NCI-H510A (cell line): ENCODE measurements at regions not wholly inside any gene's neighbourhood (a gene's known extent, or its start where the extent isn't known, plus 50 kb on each side); places are given as distances from the start of the nearest gene placed in this dataset.

Source experiments
- DNase-seq: peaks from one replicate; lab custom pipeline; 2025; lab: John Stamatoyannopoulos, UW

DNA sequence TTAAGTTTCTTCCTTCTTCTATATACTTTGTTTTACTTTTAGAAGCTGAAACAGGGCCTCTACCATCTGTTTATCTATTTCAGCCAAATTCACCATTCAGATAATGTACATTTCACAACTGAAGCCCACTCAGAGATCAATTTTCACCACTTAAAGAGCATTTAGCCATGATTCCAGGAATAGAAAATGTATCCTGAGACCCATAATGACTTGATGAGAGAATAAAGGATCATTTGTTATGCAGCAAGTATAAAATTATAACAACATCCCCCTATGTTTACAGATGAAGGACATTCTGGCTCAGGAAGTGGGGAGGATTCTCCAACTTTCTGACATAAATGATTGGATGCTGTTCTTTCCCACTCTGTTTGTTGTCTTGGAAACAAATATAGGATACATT, 962.1 kb upstream of the EEF2KMT start:
- DNase-seq, result no peak

DNA sequence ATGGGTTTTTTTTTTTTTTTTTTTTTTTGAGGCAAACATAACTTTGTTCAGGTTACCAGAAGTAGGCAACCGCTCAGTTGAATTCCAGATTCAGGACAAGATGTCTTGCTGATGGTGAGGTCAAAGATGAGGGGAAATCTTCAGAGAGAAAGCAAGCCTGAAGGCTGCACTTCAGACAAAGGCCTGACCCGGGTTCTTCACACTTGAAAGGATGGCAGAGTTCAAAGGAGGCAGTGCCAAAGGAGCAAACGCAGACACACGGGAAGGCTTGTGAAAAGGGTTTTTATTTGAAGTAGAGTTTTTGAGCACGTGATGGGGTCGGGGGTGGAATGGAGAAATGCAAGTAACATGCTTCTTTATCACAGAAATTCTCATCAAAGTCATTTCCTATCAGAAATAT, 960.2 kb upstream of the EEF2KMT start:
- no peak for DNase-seq

DNA sequence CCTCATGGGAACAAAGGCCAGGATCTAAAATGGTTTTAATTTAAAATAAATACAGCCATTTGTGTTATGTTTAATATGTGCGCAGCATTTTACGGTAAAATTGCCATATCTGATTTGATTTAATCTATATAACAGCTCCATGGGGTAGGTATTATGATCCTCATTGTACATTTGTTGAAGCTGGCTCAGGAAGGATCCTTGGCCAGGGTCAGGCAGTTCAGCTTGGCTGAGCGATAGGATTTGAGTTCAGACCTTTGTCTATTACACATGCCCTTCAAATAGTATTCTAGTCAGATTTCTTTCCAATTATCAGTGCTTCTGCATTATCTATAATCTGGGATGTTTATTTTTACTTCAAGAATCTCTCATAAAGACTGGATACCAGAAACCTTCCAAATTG, 950.4 kb upstream of the EEF2KMT start:
- no peak for DNase-seq

DNA sequence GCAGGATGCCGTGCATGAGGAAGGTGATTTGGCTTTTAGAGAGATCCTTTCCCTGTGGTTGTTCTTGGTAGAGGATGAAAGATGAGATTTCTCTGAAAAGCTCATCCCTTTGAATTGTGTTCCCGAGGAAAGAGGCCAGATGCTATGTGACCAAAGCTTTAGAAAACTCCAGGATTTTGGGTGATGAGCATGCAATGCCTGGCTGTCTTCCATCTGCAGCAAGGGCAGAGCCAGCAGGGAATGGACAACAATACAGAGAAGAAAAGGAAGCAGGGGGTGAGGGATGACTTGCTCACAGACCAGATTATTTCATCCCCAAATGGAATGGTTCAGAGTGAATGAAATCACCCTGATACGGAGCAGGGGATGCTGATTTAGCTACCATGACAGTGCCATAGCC, 949.7 kb upstream of the EEF2KMT start:
- DNase-seq, result no peak

DNA sequence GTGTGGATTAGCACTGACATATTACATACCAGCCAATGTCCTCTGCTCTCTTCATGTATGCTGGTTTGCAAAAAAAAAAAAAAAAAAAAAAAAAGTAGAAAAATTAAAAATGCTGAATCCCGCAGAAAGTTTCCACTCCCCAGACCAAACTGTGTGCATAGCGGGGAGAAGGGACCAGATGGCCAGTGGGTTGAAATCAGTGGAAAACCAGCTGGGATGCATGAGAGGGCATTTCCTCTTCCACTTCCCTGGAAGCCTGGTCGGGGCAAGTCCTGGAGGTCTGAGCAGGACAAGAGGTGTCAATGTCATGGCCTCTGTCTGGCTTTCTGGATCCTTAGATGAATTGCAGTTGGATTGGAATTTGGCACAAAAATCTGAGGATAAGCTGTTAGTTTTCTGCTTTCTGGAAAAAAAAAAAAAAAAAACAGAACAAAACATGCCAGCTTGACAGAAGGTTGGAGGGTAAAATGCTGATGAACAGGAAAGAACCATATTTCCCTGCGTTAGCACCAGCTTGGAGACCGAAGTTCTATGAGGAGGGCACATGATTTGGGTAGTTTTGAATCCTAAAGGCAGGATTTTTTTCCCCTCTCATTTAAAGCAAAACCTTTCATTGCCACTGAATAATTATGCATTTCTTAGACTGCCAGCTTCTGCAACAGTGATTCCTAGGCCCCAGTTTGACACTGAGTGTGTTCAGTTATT, 941.5 kb upstream of the EEF2KMT start:
- no peak for DNase-seq

DNA sequence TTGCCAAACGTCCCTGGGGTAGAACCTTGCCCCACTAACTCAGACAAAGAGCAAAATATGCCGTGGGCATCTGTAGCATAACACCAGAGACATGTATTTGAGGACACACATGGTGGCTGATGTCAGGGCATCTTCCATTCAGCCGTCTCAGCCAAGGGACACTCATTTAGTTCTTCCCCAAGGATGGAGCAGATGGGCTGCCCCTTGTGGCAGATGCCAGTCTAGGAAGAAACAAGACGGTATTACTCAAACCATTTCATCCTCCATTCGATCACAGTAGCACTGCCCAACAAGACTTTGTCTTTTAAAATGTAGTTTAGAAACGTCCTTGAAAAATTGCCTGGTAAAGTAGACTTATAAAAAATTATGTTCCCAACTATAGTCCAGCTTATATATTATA, 937.6 kb upstream of the EEF2KMT start:
- no peak for DNase-seq

DNA sequence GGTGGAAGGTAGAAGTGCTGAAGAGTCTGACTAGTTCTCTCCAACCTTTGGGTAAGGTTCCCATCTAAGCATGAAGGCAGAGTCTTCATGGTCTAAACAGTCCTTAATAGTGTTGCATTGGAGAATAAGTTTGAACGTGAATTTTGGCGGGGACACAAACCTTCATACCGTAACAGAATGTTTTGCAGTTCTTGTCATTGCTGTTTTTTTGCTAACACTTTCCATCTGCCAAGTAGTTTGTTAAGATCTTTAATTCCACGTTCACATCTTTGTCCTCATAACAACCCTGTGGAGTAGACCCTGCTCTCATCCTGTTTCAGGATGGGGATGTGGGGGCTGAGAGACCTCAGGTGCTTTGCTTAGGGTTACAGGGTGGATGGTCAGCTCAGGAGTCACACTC, 936.9 kb upstream of the EEF2KMT start:
- no peak for DNase-seq

DNA sequence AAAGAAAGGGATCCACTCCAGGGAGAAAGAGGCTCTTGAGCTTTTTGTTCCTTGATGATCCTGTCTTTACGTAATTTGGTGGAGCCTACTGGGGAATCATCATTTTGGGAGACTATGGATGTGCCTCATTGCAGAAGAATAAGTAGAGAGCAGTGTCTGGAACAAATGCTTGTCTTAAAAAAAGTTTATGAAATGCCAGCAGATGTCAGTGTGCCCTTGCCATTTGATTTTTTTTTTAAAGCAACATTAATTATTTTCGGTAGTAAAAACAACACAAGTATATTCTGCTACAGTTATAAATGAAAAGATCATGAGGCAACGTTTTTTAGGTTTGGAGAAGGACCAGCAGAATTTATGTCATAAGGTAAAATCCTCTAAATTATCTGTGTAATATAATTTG, 934.8 kb upstream of the EEF2KMT start:
- no peak for DNase-seq

DNA sequence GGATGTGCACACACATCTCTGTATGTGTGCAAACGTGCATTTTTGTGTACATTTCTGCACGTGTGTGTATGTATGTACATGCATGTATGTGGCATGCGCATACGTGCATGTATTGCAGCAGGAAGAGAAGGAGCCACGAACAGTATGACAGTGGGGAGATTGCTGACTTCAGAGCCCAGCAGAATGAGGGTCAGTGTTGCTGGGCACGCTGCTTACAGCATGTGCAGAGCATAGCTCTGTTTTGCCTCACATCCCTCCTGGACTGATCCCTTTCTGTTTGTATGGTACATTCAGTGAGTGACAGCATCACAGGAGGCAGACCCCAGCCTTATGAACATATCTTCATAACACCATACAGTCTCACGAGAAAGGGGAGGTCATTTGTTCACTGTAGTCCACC, 934.0 kb upstream of the EEF2KMT start:
- no peak for DNase-seq

DNA sequence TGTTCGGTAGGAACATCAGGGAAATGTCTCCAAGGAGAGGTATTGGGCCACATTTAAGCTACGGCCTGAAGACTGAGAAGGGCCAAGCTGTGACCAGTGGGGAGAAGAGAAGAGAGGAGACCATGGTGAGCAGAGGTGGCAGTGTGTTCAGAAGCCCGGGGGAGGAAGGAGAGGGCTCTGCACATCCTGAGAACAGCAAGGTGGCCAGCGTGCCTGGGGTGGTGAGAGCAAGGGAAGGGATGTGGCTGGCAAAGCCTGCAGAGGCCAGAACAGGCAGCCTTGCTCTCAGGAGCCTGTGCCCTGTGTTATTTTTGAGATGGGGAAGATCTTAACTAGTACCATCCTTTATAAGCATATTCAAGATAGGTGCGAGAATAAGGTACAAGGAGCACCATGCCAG, 933.5 kb upstream of the EEF2KMT start:
- DNase-seq, result no peak

DNA sequence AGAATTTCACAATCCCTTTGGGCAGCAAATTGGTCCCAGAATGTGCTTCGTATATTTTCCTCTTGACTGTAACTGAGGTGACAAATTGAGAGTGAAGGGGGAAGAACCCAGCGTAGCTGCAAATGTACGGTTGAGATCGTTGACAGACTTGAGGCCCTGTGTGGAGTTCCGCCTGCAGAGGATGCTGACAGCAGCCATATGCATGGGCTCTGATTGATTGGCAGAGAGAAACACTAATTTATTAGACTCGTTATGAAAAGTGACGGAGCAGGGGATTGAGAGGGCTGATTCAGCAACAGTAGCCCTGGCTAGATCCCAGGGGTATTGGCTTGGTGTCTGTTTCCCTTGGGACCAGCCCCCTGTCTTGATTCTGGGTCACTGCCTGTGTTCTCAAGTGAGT, 930.1 kb upstream of the EEF2KMT start:
- no peak for DNase-seq

DNA sequence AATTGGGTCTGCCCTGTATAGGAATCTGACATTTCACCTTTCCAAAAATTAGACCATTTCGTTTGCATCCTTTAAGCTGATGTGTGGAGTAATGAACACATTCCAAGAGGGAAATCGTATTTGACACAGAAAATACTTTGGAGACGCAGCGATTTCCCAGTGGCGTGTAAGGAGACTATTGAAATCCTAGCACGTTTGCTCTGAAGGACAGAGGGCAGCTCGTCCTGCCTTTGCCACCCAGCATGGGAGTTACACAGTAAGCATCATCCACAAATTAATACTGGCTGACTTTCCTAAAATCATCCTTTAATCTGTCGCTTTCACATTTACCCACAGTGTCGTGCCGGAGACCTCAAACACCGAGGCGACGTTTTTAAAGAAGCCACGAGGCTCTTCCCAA, 925.9 kb upstream of the EEF2KMT start:
- DNase-seq, result no peak

DNA sequence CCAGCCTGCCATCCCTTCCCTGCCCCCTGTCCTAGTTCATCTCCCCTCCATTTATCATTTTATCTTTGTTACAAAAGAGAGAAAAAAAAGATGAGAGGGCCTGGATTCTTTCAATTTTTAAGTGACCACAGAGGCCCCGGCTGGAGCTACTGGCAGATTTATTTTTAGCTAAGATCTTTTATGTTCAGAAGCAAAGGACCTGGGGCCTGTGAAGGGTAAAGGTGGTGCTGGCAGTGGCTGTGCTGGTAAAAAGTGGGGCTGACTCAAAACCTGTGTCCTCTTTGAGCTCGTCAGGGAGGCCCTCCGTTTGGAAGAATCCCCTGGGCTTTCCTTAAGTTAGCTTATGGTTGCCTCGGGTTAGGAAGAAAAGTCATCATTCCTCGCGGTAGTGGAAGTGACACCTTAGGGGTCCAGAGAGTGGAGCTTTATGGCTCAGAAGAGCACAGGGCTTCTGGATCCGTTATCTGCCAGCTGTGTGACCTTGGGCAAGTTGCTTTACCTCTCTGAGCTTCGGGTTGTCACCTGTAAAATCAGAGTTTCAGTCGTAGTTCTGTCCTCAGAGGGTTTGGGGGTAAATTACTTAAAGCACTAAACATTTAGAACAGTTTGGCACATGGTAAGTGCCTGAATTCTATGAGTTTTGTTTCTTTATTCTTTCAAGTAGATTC, 923.8 kb upstream of the EEF2KMT start:
- DNase-seq, result no peak

DNA sequence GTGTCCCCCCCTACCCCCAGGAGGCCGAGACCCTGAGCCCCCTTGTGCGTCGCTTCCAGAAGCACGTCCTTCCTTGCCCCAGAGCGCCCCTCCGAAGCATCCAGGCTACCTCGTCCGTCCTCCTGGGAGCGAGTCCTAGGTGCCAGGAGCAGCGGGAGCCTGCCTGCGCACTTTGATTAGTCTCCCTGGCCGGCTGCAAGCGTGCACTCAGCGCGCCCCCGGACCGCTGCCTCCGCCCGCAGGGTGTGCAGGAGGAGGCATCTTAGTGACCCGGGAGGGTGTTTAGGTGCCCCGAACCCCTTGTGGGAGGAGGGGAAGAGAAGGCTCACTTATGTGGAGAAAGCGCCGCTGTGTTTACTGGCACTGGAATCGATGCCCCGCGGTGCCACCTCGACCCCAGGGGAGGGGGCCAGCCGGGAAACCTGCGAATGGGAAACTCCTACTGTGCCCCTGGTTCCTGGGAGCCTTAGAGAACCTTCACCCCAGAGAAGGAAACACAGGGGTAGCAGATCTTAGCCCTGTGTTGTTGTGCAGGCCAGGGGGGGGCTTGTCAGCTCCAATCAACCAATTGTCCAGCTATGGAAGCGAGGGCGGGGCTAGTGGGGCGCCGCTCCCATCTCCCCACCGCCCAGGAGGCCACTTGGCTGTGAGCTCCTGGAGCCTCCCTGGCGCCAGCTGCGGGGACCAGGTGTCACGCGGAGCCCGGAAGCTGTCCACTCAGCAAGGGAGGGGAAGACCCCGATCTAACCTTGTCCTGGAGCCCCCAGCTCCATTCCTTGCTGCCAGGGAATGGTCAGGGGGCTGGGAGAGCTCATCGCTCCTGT, 922.8 kb upstream of the EEF2KMT start:
- no peak for DNase-seq

DNA sequence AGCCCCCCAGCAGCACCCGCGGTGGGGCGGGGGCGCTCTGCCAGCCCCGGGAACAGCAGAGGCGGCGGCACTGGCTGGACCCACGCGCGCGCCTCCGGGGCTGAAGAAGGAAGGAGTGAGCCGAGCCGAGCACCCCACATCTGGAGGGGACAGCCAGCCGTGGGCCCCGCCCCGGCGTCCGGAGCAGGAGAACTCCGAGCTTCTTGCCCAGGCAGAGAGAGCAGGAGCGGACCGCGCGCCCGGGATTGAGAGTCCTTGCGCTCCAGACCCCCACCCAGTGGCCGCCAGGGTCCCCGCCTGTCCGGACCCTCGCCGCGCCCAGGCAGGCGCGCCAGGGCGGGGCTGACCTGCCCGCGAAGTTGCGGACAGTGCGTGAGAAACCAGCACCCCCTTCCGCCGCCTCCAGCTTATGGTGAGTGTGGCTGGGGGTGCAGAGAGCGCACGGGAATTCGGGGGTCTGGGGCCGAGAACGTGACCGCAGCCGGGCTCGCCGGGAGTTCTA, 921.9 kb upstream of the EEF2KMT start:
- no peak for DNase-seq

DNA sequence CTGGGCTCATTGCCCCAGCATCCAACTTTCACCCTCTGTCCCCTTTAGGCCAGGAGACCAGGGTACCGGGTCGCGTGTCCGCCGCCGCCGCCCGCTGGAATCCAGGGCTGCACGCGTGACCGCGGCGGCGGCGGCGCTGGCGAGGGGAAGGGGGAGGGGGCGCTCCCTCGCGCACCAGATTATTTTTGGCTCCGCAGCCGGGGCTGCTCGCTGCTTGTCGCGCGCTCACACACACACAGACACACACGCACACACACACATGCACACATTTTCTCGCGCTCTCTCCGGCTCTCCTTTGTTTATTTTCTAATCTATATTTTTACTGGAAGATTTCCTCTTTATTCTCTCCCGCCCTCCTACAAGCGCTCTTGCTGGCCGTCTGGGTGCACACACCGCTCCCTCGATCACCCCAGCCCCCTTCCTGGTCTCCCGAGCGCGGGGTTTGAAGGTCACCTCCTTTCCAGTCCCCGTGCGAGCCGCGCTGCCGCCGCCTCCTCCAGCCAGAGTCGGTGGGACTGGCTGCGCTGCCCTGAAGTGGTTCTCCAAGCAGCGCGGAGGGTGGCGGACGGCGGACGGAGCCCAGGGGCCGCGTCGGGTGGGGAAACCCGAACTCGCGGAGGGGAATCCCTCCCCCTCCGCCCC, 921.4 kb upstream of the EEF2KMT start:
- no peak for DNase-seq

DNA sequence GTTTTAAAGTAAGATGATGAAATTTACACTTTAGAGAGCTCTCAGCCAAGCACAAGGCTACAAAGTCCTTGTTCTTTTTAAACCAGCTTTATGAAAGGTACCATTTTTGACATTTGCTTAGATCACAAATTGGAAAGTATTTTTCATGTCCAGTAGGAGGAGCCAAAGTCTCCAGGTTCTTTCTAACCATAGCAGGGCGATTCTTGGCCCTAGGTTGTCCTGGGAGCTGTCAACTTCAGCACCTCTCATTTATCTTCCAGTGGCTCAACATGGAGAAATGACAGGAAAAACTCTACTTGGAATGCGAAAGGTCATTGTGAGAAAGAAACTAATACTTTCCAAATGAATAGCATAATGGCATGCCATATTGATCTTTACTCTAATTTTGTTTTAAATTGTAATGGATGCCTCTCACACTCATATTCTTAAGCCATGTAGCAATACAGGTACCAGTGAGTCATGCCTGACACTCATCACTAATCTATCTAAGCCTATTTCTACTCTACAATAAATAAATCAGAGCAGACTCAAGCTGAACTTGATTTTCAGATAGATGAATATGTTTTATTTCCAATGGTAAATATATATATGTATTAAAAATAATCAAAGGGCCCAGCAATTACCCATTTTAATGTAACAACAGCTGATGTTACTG, 919.1 kb upstream of the EEF2KMT start:
- no peak for DNase-seq

DNA sequence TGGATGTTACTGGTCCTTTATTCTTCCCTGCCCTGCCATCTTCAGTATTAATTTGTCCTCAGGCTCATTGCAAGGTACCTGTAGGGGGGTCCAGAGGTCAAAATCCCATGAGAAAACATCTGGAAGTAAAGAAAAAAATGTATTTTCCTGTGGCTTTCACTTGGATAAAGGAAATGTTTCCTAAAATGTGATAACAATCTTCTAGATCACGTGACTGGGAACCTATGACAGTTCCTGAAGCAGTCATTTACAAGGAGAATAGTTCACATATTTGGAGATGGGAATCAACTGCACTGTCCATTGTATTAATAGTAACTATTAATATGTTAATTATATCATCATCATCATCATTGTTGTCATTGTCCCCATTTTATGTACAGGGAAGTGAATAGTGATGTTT, 915.1 kb upstream of the EEF2KMT start:
- no peak for DNase-seq

DNA sequence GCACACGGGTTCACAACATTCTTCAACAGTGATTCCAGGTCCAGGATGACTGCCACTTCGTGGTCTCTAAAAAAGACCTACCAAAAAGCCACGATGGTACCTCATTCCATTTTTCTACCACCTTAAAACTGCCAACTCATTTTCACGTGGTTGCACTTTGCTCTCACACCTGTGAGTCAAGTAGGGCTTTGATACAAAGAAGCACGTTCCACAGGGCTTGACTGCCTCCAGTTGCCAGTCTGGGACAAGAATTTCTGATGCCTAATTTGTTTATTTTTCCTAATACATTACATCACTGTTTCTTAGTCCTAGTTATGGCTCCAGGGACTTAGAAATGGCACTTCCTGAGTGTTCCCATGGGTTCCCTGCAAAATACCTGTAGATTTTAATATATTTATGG, 911.6 kb upstream of the EEF2KMT start:
- DNase-seq, result no peak

DNA sequence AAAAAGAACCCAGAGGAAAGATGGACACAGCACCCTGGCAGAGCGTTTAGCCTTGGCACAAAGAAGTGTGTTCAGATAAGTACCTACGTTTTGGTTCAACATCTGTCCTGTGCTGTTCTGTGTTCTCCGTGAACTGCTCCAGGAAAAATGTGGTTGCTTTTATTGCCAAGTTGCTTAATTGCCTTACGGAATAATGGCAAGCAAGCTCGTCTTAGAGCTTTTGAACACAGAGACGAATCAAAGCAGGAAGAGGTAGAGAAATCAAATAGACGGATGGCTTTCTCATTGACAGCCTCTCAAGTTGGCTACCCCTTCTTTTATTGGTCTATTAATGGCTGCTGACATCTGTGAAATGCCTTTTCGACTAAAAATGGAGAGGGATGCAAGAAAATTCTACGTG, 911.1 kb upstream of the EEF2KMT start:
- no peak for DNase-seq

DNA sequence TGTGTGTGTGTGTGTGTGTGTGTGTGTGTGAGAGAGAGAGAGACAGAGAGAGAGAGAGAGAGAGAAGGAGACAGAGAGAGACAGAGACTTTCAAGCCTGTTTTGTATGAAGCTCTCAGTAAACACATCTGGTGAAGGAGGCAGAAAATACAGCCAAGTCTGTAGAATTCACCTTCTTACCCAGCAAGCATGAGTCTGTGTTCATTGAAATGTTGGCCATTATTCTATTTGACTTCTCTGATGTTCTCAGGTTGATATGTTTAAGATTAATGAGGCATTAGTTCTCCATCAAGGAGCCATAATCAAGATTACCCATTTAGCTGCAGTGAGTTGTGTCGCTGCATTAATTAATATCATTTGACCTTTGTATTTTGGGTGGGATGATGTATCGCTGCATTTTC, 895.8 kb upstream of the EEF2KMT start:
- no peak for DNase-seq

DNA sequence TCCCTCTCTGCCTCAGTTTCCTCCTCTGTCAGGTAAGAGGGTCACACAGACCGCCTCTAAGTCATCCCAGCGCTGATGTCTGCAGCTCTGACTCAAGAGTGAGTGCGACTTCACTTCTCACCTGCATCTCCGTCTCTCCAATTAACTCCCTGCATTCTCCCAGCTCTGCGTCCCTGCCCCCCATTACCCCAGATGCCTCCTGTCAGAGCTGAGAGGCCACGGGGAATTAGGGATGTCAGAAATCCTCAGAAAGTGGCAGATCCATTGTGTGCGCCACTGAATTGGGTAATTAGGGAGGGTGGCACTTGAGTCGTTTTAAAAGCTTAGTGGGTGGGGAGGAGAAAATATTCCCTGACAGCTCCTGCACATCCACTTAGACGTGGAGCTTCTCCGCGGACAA, 885.4 kb upstream of the EEF2KMT start:
- no peak for DNase-seq
